IMR-90 (cell line): ENCODE measurements at regions not wholly inside any gene's neighbourhood (a gene's known extent, or its start where the extent isn't known, plus 50 kb on each side); places are given as distances from the start of the nearest gene placed in this dataset.

Experiments used
- ATAC-seq: fragments of 200-7000 bp; cut with Tn5 transposase; 2 replicates; pipeline ENCODE4 v1.9.1; 2020; ENCODE audit warnings: low read depth, mild to moderate bottlenecking, moderate library complexity
- BruUV-seq: library from RNA; stranded (reverse); fragments of 400-500 nt; replicated peaks from 2 replicates; lab custom pipeline; 2021; lab: Mats Ljungman, UMichigan
- CTCF ChIA-PET: fragments of 300-600 bp; formaldehyde crosslinking; extraction: SDS; loops from one replicate; lab custom pipeline; 2021; ENCODE audit warnings: antibody characterized with exemption; lab: Yijun Ruan, JAX
- POLR2A ChIA-PET: fragments of 300-600 bp; sonication (Branson Sonifier 250); formaldehyde crosslinking; loops from one replicate; lab custom pipeline; 2022; ENCODE audit warnings: antibody characterized with exemption; ENCODE audit not compliant: unreplicated experiment; lab: Charles Lee
- DNase-seq: peaks from one replicate; pipeline ENCODE4 v3.0.0; 2013
- H2AFZ ChIP-seq: replicated peaks from 2 replicates; pipeline ENCODE3; 2013; ENCODE audit warnings: low read length, mild to moderate bottlenecking; ENCODE audit not compliant: poor library complexity
- H2AK5ac ChIP-seq: 2 replicates; pipeline ENCODE4 v1.6.1; 2013; ENCODE audit warnings: low read depth, low read length, inconsistent platforms
- H2AK9ac ChIP-seq: replicated peaks from 2 replicates; pipeline ENCODE3; 2013; ENCODE audit warnings: mild to moderate bottlenecking, low read depth, low read length, moderate library complexity; ENCODE audit not compliant: poor library complexity
- H2BK120ac ChIP-seq: 2 replicates; pipeline ENCODE4 v1.6.1; 2013; ENCODE audit warnings: low read depth, low read length, inconsistent platforms
- H2BK15ac ChIP-seq: 3 replicates; pipeline ENCODE4 v1.6.1; 2013; ENCODE audit warnings: low read depth, low read length, inconsistent platforms
- H2BK20ac ChIP-seq: 2 replicates; pipeline ENCODE4 v1.6.1; 2013; ENCODE audit warnings: low read depth, mild to moderate bottlenecking, inconsistent platforms, low read length, moderate library complexity
- H2BK5ac ChIP-seq: 2 replicates; pipeline ENCODE4 v1.6.1; 2013; ENCODE audit warnings: mild to moderate bottlenecking, low read depth, low read length, inconsistent platforms; ENCODE audit not compliant: poor library complexity, severe bottlenecking
- H3K14ac ChIP-seq: replicated peaks from 2 replicates; pipeline ENCODE4 v1.6.1; 2013; ENCODE audit warnings: low read depth, low read length, inconsistent platforms
- H3K18ac ChIP-seq: 2 replicates; pipeline ENCODE4 v1.6.1; 2013; ENCODE audit warnings: low read depth, low read length, control low read depth
- H3K23ac ChIP-seq: 2 replicates; pipeline ENCODE4 v1.6.1; 2013; ENCODE audit warnings: low read depth, low read length, inconsistent platforms
- H3K27ac ChIP-seq: 2 replicates; pipeline ENCODE4 v1.5.1; 2013; ENCODE audit warnings: mild to moderate bottlenecking, control low read depth, low read length; ENCODE audit not compliant: insufficient read depth
- H3K27me3 ChIP-seq: 2 replicates; pipeline ENCODE4 v1.6.1; 2013; ENCODE audit warnings: low read length; ENCODE audit not compliant: control insufficient read depth, insufficient read depth
- H3K36me3 ChIP-seq: 2 replicates; pipeline ENCODE4 v1.6.1; 2013; ENCODE audit warnings: low read length, mixed read lengths; ENCODE audit not compliant: control insufficient read depth, insufficient read depth
- H3K4ac ChIP-seq: 2 replicates; pipeline ENCODE4 v1.6.1; 2013; ENCODE audit warnings: low read depth, low read length, inconsistent platforms
- H3K4me1 ChIP-seq: 2 replicates; pipeline ENCODE4 v1.6.1; 2013; ENCODE audit warnings: low read length, mixed read lengths; ENCODE audit not compliant: control insufficient read depth, insufficient read depth
- H3K4me2 ChIP-seq: 2 replicates; pipeline ENCODE4 v1.6.1; 2013; ENCODE audit warnings: low read depth, mild to moderate bottlenecking, control low read depth, low read length, moderate library complexity
- H3K4me3 ChIP-seq: 2 replicates; pipeline ENCODE4 v1.5.1; 2013; ENCODE audit warnings: low read depth, mild to moderate bottlenecking, control low read depth, low read length, moderate library complexity; ENCODE audit not compliant: insufficient read depth
- H3K56ac ChIP-seq: 2 replicates; pipeline ENCODE4 v1.6.1; 2013; ENCODE audit warnings: low read length, inconsistent platforms; ENCODE audit not compliant: insufficient read depth; ENCODE audit errors: extremely low read depth
- H3K79me1 ChIP-seq, 2 experiments: 2 replicates each; pipeline ENCODE4 v1.6.1; 2013; ENCODE audit warnings: low read length in 2 of 2, inconsistent platforms in 1 of 2, low read depth in 1 of 2
- H3K9ac ChIP-seq: 2 replicates; pipeline ENCODE4 v1.6.1; 2013; ENCODE audit warnings: low read depth, low read length, control low read depth
- H3K9me1 ChIP-seq: 2 replicates; pipeline ENCODE4 v1.6.1; 2013; ENCODE audit warnings: low read length, inconsistent platforms; ENCODE audit not compliant: insufficient read depth
- H3K9me3 ChIP-seq: 2 replicates; pipeline ENCODE4 v1.6.1; 2013; ENCODE audit warnings: low read length; ENCODE audit not compliant: control insufficient read depth, insufficient read depth
- H4K20me1 ChIP-seq: 2 replicates; pipeline ENCODE4 v1.6.1; 2013; ENCODE audit warnings: low read length, inconsistent platforms; ENCODE audit not compliant: insufficient read depth
- H4K5ac ChIP-seq: 2 replicates; pipeline ENCODE4 v1.6.1; 2013; ENCODE audit warnings: mild to moderate bottlenecking, low read depth, low read length, control low read depth
- H4K8ac ChIP-seq, 2 experiments: 2 replicates each; pipeline ENCODE4 v1.6.1; 2013; ENCODE audit warnings: low read depth in 2 of 2, low read length in 2 of 2, control low read depth in 1 of 2, inconsistent platforms in 1 of 2
- H4K91ac ChIP-seq: 2 replicates; pipeline ENCODE4 v1.6.1; 2013; ENCODE audit warnings: low read depth, low read length, inconsistent platforms; ENCODE audit not compliant: insufficient read depth
- BHLHE40 ChIP-seq: fragments of 150-350 bp; IDR thresholded peaks from 2 replicates; pipeline ENCODE4 v1.6.1; 2016; ENCODE audit warnings: mild to moderate bottlenecking, low read depth, low read length
- CHD1 ChIP-seq: IDR thresholded peaks from 2 replicates; pipeline ENCODE4 v1.6.1; 2012; ENCODE audit warnings: low read depth, low read length, improper control_type of control experiment
- FOS ChIP-seq: fragments of 150-350 bp; IDR thresholded peaks from 2 replicates; pipeline ENCODE4 v1.6.1; 2016; ENCODE audit warnings: low read depth, low read length
- MAFK ChIP-seq: IDR thresholded peaks from 2 replicates; pipeline ENCODE4 v1.6.1; 2012; ENCODE audit warnings: low read depth, low read length, improper control_type of control experiment
- MAZ ChIP-seq: IDR thresholded peaks from 2 replicates; pipeline ENCODE4 v1.6.1; 2012; ENCODE audit warnings: low read depth, mild to moderate bottlenecking, low read length, improper control_type of control experiment, moderate library complexity, borderline replicate concordance
- MXI1 ChIP-seq: IDR thresholded peaks from 2 replicates; pipeline ENCODE4 v1.6.1; 2012; ENCODE audit warnings: low read depth, mild to moderate bottlenecking, low read length, moderate library complexity, borderline replicate concordance
- NFE2L2 ChIP-seq: fragments of 150-350 bp; IDR thresholded peaks from 2 replicates; pipeline ENCODE4 v1.6.1; 2016; ENCODE audit warnings: low read depth, mild to moderate bottlenecking, low read length
- POLR2A ChIP-seq: IDR thresholded peaks from 2 replicates; pipeline ENCODE4 v1.6.1; 2012; ENCODE audit warnings: mild to moderate bottlenecking, low read depth, low read length
- RAD21 ChIP-seq: IDR thresholded peaks from 2 replicates; pipeline ENCODE4 v1.6.1; 2012; ENCODE audit warnings: low read length, improper control_type of control experiment
- RFX5 ChIP-seq: IDR thresholded peaks from 2 replicates; pipeline ENCODE4 v1.8.0; 2012; ENCODE audit warnings: low read depth, mild to moderate bottlenecking, low read length, moderate library complexity
- SMC3 ChIP-seq: fragments of 150-350 bp; IDR thresholded peaks from 2 replicates; pipeline ENCODE4 v1.6.1; 2016; ENCODE audit warnings: low read depth, mild to moderate bottlenecking, antibody characterized with exemption, low read length, moderate library complexity
- whole genome bisulfite sequencing, 2 experiments: methylation state at CpG; one replicate each; pipeline versions ENCODE4 v1.1.5 to v1.1.7; 2013; ENCODE audit warnings: missing lambda C conversion rate in 2 of 2; ENCODE audit not compliant: insufficient read length in 1 of 2; ENCODE audit errors: extremely low coverage in 2 of 2; 5-methylcytosine and 5-hydroxymethylcytosine counted together
- dilution Hi-C: fragments of 300-500 bp; cut with HindIII; formaldehyde crosslinking; loops from one replicate; pipeline ENCODE4 v1.14.3; 2018; ENCODE audit warnings: low sequenced_read_pairs; ENCODE audit not compliant: unreplicated experiment
- in situ Hi-C: fragments of 300-500 bp; cut with MboI; formaldehyde crosslinking; loops from 3 replicates; pipeline ENCODE4 v1.14.3; 2019; ENCODE audit warnings: low sequenced_read_pairs, inconsistent platforms, mixed read lengths
- intact Hi-C: fragments of 100-400 bp; cut with micrococcal nuclease; formaldehyde crosslinking; loops from 2 replicates; pipeline ENCODE4 v1.10.0; 2022
- TF ChIP-seq, protein P1 (sequence below): fragments of 150-350 bp; IDR thresholded peaks from 2 replicates; pipeline ENCODE4 v1.6.1; 2017; ENCODE audit warnings: mild to moderate bottlenecking, antibody characterized with exemption, low read length, low read depth
- TF ChIP-seq, protein P2 (sequence below): fragments of 150-350 bp; IDR thresholded peaks from 2 replicates; pipeline ENCODE4 v1.6.1; 2016; ENCODE audit warnings: low read depth, mild to moderate bottlenecking, low read length, moderate library complexity, borderline replicate concordance
- TF ChIP-seq, protein P3 (sequence below): conservative IDR thresholded peaks from 2 replicates; pipeline ENCODE4 v1.5.1; 2012; ENCODE audit warnings: mild to moderate bottlenecking, low read depth, low read length, improper control_type of control experiment

DNA sequence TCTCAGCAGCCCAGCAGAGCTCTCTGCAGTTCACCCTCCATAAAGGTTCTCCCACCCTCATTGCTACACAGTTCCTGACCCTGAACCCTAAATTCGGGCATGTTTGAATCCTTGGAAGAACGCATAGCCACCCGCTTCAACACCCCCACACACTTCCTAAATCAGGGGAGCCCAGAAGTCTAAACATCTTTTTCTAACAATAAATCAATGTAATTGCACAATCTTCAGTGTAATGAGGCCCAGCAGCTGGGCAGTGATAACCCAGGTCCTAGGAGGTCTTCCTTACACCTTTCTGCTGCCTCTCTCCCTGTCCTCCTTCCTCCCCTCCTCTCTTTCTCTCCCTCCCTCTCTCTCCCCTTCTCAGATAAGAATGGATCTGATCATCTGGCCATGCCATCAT, 88.0 kb downstream of the IRX2 start:
- ChIA-PET CTCF (no interaction called here), POLR2A (no interaction called here)
- H3K56ac ChIP-seq = no peak overlapping the region
- H3K4me3 ChIP-seq = no peak overlapping the region
- H4K8ac ChIP-seq = no peak overlapping the region
- no peaks in the 10 kb centered on the region for H3K79me1 ChIP-seq
- H3K36me3 ChIP-seq = no peaks in the 10 kb centered on the region
- in situ Hi-C loops (no loop called here), intact Hi-C loops (no loop called here), dilution Hi-C loops (no loop called here)
- H4K5ac ChIP-seq = no peak overlapping the region
- no peak for DNase-seq
- no peak overlapping the region for H3K18ac ChIP-seq
- H3K9me3 ChIP-seq = peaks cover 17% of the 10 kb centered on the region; the same call in 1 of the 2 replicates
- H4K91ac ChIP-seq = no peak overlapping the region
- no peaks in the 10 kb centered on the region for H3K4me1 ChIP-seq
- no peak overlapping the region for H2AK5ac ChIP-seq
- no peak overlapping the region for H2BK15ac ChIP-seq
- H3K9me1 ChIP-seq = no peaks in the 10 kb centered on the region
- no peak for ATAC-seq
- H2BK20ac ChIP-seq = no peak overlapping the region
- no peak overlapping the region for H2AFZ ChIP-seq
- H3K4ac ChIP-seq = no peak overlapping the region
- no peak overlapping the region for H2BK120ac ChIP-seq
- no peak overlapping the region for H2BK5ac ChIP-seq
- H3K27me3 ChIP-seq = no peaks in the 10 kb centered on the region
- TF ChIP-seq POLR2A (no peak), MXI1 (no peak), RFX5 (no peak), BHLHE40 (no peak), MAFK (no peak), NFE2L2 (no peak), CHD1 (no peak), MAZ (no peak), FOS (no peak), SMC3 (no peak), RAD21 (no peak)
- TF ChIP-seq, protein P1, sequence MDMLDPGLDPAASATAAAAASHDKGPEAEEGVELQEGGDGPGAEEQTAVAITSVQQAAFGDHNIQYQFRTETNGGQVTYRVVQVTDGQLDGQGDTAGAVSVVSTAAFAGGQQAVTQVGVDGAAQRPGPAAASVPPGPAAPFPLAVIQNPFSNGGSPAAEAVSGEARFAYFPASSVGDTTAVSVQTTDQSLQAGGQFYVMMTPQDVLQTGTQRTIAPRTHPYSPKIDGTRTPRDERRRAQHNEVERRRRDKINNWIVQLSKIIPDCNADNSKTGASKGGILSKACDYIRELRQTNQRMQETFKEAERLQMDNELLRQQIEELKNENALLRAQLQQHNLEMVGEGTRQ = no peak
- TF ChIP-seq, protein P2, sequence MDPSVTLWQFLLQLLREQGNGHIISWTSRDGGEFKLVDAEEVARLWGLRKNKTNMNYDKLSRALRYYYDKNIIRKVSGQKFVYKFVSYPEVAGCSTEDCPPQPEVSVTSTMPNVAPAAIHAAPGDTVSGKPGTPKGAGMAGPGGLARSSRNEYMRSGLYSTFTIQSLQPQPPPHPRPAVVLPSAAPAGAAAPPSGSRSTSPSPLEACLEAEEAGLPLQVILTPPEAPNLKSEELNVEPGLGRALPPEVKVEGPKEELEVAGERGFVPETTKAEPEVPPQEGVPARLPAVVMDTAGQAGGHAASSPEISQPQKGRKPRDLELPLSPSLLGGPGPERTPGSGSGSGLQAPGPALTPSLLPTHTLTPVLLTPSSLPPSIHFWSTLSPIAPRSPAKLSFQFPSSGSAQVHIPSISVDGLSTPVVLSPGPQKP = no peak
- TF ChIP-seq, protein P3, sequence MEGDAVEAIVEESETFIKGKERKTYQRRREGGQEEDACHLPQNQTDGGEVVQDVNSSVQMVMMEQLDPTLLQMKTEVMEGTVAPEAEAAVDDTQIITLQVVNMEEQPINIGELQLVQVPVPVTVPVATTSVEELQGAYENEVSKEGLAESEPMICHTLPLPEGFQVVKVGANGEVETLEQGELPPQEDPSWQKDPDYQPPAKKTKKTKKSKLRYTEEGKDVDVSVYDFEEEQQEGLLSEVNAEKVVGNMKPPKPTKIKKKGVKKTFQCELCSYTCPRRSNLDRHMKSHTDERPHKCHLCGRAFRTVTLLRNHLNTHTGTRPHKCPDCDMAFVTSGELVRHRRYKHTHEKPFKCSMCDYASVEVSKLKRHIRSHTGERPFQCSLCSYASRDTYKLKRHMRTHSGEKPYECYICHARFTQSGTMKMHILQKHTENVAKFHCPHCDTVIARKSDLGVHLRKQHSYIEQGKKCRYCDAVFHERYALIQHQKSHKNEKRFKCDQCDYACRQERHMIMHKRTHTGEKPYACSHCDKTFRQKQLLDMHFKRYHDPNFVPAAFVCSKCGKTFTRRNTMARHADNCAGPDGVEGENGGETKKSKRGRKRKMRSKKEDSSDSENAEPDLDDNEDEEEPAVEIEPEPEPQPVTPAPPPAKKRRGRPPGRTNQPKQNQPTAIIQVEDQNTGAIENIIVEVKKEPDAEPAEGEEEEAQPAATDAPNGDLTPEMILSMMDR = no peak
- no peak overlapping the region for H3K27ac ChIP-seq
- H4K20me1 ChIP-seq = no peaks in the 10 kb centered on the region
- no peak overlapping the region for H3K14ac ChIP-seq
- 43% methylated on average over 3 of the region's 3 CpGs; no CpG with 5 or more reads in 1 of the 2 experiments for WGBS, 2 experiments
- no peak overlapping the region for H2AK9ac ChIP-seq
- no peak overlapping the region for H3K9ac ChIP-seq
- BruUV-seq = no TSS peak
- no peak overlapping the region for H3K23ac ChIP-seq
- H3K4me2 ChIP-seq = no peak overlapping the region
